ENCODE measurements at regions not wholly inside any gene's neighbourhood (a gene's known extent, or its start where the extent isn't known, plus 50 kb on each side); places are given as distances from the start of the nearest gene placed in this dataset.

GRCh38 chr6:67030861-67031260 lies 1323.8 kb upstream of the EYS start:
- ChIA-PET CTCF (ENCODE audit: low intra/inter-chr PET ratio) (no interaction called here), POLR2A (no interaction called here)
- FAIRE-seq (no peak), ATAC-seq (0 out of 3 replicates have a peak, but pooled peaks have one; percentile 27), DNase-seq (ENCODE audit: extremely low read depth in 1 of 4, low spot score in 3 of 4) (no peak)
- no peak overlapping the region for H3K9ac ChIP-seq (ENCODE audit: insufficient read depth in 1 of 2, low read depth in 2 of 2, low read length in 2 of 2)
- 31% methylated on average over 17 of the region's 19 CpGs for whole genome bisulfite sequencing (ENCODE audit: insufficient coverage, low coverage, missing lambda C conversion rate)
- peaks cover 0 to 4% of the 10 kb centered on the region in 2 experiments; a peak in 1 of 5 replicates for H3K4me1 ChIP-seq (replicated peaks in 1 of 2; ENCODE audit: control insufficient read depth in 2 of 2, insufficient read depth in 2 of 2, low read length in 2 of 2)
- no peaks in the 10 kb centered on the region for H3K9me1 ChIP-seq (ENCODE audit: control insufficient read depth, insufficient read depth, low read length)
- no peak overlapping the region for H3K4me3 ChIP-seq
- no peaks in the 10 kb centered on the region for H3K79me2 ChIP-seq (ENCODE audit: control insufficient read depth, insufficient read depth, low read length)
- intact Hi-C loops (cut with micrococcal nuclease) (no loop called here), in situ Hi-C loops (cut with MboI) (no loop called here)
- peak overlapping the region; percentile 71 for H2AFZ ChIP-seq (ENCODE audit: low read depth, low read length)
- H3K27me3 ChIP-seq (ENCODE audit: control insufficient read depth in 2 of 2, insufficient read depth in 2 of 2, low read length in 2 of 2): no peaks in the 10 kb centered on the region
- no peaks in the 10 kb centered on the region for H4K20me1 ChIP-seq (replicated peaks; ENCODE audit: control insufficient read depth, insufficient read depth, low read length)
- no peaks in the 10 kb centered on the region for H3K36me3 ChIP-seq (ENCODE audit: control insufficient read depth, insufficient read depth, low read length)
- no peak overlapping the region for H3K4me2 ChIP-seq (ENCODE audit: insufficient read depth, low read length)
- no peak overlapping the region for H3K27ac ChIP-seq (ENCODE audit: extremely low read depth, low read depth, low read length)
- H3K9me3 ChIP-seq (replicated peaks; ENCODE audit: control insufficient read depth, insufficient read depth, low read depth, low read length): no peaks in the 10 kb centered on the region; the same call in 1 of the 2 replicates
- BruUV-seq (replicated peaks): no TSS peak
- TF ChIP-seq HDAC2 (IDR thresholded peaks at IDR 0.05) (no peak), TEAD4 (IDR thresholded peaks at IDR 0.05; ENCODE audit: low read length) (no peak), TEAD4 (CRISPR knock-in tag; IDR thresholded peaks at IDR 0.05; ENCODE audit: borderline replicate concordance) (no peak), DIDO1 (tag; IDR thresholded peaks at IDR 0.05; ENCODE audit: low read depth) (no peak), HDAC1 (IDR thresholded peaks at IDR 0.05) (no peak), ELK1 (CRISPR knock-in tag; IDR thresholded peaks at IDR 0.05) (no peak), HMG20A (CRISPR knock-in tag; conservative IDR thresholded peaks at IDR 0.05) (no peak), RERE (CRISPR knock-in tag; IDR thresholded peaks at IDR 0.05; ENCODE audit: borderline replicate concordance) (no peak), CEBPZ (IDR thresholded peaks at IDR 0.05; ENCODE audit: borderline replicate concordance, low read depth, low read length) (no peak), ZNF143 (CRISPR knock-in tag; IDR thresholded peaks at IDR 0.05) (no peak)

Measured in K562 (cell line).